ENCODE measurements at regions not wholly inside any gene's neighbourhood (a gene's known extent, or its start where the extent isn't known, plus 50 kb on each side); places are given as distances from the start of the nearest gene placed in this dataset.
"Not testable (repeated sequence)": the region's sequence is repeated elsewhere in the genome, so short reads cannot be mapped to it uniquely, and the experiment has no call there.

DNA sequence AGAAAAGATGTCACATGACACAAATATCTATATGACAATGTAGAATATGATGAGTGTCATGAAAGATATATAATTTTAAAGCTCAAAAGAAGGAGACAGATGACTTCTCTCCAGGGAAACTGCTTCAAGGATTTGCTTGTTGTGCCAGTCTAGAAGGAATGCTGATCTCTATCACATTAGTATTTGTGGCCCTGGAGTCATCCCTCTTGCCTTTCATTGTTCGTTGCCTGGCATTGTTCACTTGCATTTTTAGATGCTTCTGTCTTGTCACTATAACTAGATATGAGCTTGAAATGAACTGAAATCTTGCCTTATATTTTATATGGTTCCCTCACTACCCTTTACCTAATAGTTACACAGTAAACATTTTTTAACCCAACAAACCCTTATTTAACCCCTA is 207.5 kb downstream of the ZNF608 start:
- DNase-seq = no peak

DNA sequence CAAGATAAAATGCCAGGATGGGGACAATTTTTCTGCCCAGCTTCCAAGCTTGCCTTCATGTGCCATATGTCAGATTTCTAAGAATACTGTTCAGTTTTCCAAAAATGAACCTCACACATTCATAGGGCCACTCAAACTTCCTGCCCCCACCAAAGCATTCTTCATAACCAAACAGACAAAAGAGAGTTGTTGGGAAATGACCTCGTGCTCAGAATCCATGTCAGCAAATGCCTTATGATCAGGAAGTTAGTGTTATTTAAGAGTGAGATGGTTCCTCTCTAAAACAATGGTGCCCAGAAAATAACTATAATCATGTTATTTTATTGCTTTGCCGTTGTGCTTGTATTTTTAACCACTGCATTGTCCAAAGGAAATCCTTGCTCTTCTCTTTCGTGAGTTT is 208.2 kb downstream of the ZNF608 start:
- DNase-seq = no peak

DNA sequence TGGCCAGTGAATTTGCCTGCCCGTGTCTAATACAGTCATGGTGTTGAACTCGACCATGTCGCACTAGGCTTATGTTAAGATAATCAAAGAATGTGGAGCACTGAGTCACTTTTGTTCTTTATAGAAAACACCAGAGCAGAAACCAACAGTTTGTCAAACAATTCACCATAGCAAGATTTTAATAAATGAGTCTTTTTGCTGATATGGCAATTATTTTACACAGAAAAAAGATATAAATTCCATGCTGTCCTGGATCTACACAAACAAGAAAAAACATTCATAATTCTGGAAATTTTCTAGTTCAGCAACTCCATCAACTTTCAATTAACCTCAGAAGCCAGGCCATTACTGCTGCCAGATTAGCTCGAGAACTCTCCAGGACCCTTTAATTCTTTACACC is 208.9 kb downstream of the ZNF608 start:
- DNase-seq = no peak

DNA sequence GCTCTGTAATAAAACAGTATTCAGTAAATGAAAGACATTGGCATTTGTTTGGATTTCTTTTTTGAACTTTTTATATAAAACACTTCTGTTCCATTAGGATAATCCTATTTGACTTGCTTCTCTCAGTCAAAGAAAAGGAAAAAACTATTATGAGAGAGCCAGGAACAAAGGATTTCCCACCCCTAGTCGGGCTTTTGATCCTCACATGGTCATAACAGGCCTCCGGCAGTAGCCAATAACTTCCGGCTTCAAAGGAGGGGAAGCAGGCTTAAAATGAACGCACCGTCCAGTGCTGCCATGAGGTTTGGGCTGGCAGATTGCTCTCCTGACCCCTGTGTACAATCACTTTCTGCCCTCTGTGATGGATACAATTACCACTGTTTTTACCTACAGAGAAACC is 209.3 kb downstream of the ZNF608 start:
- no peak for DNase-seq

DNA sequence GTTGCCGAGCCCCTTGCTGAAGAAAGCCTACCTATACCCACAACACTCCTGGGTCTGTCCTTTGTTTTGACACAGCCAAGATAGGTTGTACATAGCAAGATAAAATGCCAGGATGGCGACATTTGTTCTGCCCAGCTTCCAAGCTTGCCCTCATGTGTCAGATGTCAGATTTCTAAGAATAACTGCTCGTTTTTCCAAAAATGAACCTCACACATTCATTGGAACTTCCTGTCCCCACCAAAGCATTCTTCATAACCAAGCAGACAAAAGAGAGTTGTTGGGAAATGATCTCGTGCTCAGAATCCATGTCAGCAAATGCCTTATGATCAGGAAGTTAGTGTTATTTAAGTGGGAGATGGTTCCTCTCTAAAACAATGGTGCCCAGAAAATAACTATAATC is 210.1 kb downstream of the ZNF608 start:
- no peak for DNase-seq

DNA sequence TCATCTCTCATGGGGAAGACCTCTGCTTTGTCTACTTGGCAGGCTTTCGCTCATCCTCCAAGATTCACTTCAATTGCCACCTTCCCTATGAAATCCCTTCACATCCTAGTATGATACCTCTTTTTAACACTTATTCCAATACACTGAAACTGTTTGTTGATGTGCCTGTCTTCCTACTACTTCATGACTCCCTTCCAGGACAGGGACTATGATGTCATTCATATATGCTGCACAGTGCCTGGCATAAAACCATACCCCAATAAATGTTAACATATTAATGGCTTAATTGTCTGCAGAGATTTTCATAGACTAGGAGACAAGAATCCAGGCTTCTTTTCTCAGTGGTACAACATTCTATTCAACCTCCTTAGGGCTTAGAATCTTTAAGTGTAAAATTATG is 215.5 kb downstream of the ZNF608 start:
- DNase-seq = no peak

DNA sequence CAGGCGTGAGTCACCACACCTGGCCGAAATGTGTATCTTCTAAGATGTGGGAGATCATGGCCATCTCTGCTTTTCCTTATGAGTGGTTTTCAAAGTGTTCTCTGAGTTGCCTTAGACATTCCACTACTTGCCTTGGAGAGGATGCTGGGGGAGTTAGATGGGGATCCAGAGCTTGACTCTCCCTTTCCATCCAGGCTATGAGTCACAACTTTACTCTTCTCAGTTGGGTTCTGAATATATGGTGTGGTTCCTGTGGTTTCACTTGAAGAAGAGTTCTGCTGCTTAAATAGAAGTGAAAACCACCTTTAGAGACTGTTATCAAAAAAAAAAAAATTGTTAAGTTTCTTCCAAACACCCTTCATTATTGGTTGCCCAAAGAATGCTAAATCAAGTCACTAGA is 217.6 kb downstream of the ZNF608 start:
- no peak for DNase-seq

DNA sequence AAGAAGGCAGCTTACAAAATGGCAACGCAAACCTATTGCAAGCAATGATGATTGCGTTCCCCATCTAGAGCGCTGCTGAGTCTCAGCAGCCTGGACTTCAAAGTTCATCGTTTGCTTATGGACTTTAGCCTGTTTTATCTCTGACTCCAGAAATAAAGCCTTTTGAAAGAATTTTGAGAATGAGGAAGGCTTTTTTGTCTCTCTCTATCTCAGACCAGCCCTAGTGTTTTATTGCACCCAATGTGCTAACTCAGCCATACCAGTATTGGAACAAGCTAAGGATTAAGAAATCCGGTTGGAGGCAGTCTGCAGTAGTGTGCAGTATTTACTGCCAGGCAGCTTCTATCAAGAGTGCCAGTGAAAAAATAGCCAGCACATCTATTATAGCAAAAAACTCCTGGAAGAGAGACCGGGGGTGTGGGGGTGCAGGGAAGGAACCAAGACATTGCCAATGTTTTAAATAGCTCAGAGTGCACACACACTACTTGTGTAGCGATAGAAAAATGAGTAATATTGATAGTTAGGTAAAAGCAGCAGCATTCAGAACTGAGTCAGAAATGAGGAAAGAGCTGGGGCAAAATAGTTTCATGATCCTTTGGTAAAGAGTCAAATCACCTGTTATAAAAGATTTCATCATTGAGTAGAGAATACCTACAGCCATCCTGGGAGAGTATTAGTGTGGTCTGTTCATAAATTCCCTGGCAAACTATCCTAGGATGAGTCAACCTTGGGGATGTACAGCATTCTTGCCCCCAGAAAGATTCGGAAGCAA is 219.0 kb downstream of the ZNF608 start:
- DNase-seq = no peak

DNA sequence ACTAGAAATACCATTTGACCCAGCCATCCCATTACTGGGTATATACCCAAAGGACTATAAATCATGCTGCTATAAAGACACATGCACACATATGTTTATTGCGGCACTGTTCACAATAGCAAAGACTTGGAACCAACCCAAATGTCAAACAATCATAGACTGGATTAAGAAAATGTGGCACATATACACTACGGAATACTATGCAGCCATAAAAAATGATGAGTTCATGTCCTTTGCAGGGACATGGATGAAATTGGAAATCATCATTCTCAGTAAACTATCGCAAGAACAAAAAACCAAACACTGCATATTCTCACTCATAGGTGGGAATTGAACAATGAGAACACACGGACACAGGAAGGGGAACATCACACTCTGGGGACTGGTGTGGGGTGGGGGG is 220.4 kb downstream of the ZNF608 start:
- DNase-seq = not testable (repeated sequence)

DNA sequence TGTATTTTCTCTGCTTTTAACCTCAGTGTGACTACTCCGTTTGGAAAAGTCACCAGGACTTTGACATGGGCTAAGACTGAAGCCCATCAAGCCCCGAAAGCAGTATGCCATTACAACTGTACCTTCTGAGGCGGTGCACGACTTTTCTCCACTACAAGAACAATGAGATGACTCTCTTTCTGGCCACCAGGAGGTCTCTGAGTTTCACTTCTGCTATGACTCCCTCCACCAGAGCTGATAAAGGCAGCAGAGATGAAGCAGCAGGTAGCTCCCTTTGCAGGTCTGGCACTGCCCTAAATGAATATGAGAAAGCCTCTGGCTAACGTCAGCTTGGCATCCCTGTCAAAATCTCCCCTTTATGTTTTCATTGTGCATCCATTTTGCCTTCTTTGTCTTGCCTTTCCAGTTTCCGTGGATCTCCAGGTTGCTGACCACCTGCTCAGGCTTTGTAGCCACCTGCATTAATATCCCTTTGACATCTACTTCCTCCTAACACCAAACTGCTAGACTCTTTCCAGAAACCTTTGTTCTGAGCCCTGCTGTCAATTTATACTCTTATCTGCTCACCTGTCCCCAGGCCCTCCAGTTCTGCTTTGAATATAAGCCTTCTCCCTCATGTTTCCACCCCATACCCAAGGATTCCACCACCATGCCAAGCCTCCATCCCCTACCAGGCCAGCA is 221.7 kb downstream of the ZNF608 start:
- DNase-seq = no peak

DNA sequence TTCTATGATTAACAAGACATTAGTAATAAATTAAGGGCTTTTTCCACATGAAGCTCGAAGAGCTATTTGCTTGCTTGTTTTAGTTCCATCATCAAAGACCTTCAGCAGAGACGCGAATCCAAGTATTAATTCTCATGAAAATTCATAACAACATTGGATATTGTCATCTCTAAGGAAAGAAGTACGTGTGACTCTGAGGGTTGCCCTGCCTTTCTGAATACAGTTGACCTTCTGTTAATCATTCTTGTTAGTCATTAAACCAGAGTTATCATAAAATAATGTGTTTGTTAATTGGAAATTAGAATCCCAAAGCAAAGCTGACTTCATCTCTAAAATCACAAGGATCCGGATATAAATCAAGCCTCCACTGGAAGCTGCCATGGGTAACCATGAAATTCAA is 222.5 kb downstream of the ZNF608 start:
- no peak for DNase-seq

DNA sequence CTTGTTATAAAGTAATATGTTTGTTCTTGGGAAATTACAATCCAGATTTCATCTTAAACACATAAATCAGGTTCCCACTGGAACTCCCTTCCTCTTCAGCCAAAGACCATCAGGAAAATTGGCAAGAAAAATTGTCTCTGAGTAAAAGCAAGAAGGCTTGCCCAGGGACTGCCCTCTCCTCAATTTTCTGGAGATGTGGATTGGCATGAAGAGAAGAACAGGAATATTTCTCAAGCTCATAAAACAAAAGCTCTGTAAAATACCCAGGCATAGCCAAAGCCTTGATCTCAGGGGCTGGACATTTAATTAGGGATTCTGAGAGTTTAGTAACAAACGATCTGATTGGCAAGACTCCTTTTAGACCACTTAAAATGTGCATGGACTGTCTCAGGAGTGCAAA is 223.4 kb downstream of the ZNF608 start:
- no peak for DNase-seq

DNA sequence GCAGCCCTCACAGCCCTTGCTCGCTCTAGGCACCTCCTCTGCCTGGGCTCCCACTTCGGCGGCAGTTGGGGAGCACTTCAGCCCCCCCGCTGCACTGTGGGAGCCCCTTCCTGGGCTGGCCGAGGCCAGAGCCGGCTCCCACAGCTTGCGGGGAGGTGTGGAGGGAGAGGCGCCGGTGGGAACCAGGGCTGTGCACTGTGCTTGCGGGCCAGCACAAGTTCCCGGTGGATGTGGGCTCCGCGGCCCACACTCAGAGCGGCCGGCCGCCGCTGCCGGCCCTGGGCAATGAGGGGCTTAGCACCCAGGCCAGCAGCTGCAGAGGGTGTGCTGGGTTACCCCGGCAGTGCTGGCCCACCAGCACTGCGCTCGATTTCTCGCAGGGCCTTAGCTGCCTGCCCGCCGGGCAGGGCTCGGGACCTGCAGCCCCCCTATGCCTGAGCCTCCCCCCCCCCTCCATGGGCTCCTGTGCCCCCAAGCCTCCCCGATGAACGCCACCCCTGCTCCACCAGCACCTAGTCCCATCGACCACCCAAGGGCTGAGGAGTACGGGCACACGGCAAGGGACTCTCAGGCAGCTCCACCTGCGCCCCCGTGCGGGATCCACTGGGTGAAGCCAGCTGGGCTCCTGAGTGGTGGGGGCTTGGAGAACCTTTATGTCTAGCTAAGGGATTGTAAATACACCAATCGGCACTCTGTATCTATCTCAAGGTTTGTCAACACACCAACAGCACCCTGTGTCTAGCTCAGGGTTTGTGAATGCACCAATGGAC is 224.8 kb downstream of the ZNF608 start:
- no peak for DNase-seq

DNA sequence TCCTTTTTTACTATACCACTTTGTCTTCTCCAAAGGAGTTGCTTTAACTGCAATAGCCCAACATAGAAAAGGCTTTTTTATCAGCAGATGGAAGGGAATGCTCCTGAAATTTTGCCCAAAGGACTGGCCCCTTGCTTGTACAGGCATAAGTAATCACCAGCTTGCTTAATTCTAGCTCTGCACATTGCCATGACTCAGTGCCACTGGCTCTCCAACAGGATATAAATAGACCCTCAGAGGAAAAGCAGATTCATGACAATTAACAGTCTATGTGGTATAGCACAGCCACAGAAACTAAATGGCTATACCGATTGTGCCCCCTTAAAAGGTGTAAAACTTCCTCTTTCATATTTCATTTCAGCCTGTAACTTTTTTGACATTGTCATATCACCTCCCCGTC is 227.0 kb downstream of the ZNF608 start:
- no peak for DNase-seq

DNA sequence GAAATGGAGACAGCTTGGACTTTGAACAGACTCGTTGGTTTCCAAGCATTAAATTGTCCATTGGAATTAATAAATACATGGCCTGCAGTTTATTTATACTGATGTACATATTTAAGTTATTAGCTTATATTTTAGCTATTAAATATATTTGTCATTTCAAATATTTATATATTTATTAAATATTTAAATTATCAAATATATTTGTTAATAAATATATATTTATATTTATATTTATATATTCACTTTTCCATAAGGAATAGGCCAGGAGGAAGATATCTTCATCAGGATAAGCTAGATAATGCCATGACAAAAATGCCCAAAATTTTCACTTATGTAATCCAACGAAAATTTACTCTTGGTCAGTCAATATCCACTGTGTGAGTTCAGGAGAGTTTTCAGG is 229.9 kb downstream of the ZNF608 start:
- DNase-seq = no peak

DNA sequence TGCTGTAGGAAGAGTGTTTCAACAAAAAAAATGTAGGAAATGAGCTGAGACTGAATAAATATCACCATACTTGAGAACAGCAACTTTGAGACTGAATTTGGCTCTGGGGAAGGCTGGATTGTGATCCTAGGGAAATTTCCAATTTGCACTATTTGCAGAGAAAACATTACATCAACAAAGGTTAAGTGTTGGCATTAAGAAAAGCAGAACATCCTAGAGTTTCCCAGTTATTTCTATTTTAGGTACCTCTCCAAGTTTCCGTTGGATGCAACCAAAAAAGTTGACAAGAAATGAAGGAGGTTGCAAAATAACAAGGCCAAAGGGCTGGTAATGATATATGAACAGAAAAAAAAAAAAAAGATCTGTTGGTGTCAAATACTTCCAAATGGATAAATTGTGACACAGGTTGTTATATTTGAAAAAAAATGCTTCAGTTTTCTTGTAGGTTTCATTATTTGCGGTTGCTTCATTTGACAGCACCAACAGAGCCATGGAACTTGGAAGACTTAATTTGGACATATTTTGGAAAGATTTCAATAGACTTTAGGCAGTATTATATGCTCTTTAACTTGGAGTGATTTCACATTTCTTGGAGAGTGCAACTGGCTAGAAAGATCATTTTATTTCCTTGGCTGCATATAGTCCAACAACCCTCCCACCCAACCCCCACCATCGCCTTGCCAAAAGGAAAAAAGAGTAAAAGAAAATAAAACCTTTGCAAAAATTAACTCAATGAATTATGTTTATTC is 230.8 kb downstream of the ZNF608 start:
- DNase-seq = no peak

DNA sequence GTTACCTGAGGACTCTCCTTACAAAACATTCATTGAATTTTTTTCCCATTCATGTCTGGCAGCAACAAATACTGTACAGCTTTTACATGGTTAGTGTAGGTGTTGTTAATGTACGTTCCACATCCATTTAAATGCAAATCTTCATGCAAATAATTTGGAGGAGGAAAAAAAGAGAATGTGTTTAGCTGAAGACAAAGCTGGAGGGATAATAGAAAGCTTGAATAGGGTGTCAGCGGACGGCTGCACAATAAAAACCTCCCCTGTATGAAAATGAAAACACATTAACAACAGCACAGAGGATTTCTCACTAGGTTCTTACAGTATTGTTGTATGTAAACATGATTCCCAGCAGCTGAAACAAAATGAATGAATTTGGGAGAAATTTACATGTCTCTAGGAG is 231.5 kb downstream of the ZNF608 start:
- DNase-seq = no peak

DNA sequence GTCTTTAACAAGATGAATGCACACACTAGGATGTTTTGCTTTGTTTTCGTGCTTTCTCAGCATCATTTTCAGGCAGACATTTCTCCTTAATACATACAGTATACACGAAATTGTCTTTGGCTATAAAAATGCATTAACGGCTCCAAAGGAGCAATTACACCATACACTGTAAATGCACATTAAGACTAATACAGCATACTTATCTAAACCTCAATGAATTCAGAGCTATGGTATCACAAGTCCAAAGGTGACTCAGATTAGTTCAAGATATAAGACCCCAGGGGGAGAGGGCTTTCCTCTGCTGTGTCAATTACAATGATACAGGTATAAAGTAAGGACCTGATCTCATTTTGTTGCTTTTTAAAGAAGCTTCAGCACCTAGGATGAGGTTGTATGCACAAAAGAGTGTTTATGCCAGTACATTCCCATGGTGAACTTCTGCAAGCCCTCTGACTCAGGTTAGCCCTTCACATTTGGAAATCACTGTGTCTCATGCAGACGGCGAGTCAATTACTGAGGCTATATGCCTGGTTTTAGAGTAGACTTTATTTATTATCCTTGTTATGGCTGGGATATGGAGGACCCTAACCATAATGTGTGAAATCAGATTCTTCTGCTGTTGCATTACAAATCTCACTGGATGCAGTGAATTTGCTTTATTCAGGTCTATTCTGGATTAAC is 233.3 kb downstream of the ZNF608 start:
- DNase-seq = no peak

DNA sequence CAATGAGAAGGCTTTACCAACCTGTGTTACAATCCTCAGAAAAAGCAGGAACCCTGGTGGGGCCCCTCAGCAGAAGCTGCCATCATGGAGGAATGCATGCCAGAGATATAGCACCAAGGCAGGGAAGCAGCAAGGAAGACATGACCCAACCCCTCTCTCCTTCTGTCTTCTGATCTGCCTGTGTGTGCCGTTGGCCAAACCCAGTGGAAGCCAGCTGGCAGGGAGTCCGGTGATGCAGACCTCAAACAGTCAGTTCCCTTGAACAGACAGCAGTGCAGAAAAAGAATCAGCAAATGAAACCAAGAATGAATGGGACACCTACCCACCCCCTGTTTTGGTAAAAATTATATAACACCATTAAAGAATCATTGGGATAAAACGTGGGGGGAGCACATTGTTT is 234.2 kb downstream of the ZNF608 start:
- no peak for DNase-seq

DNA sequence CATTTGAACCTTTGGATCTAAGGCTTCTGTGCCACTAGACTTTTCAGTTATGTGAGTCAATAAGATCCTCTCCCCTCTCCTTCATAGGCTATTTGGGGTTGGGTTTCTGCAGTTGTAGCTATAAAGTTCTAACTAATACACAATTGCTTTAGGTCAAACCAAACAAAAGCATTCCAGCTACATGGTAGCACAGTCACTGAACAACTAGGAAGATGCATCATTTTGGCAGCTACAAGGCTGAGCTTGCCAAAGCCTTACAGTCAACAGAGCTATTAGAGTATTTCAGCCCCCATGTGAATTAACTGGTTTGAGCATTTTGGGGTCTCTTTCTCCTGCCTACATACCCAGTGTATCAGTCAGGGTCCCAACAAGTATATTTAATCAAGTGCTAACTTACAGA is 234.6 kb downstream of the ZNF608 start:
- DNase-seq = no peak

DNA sequence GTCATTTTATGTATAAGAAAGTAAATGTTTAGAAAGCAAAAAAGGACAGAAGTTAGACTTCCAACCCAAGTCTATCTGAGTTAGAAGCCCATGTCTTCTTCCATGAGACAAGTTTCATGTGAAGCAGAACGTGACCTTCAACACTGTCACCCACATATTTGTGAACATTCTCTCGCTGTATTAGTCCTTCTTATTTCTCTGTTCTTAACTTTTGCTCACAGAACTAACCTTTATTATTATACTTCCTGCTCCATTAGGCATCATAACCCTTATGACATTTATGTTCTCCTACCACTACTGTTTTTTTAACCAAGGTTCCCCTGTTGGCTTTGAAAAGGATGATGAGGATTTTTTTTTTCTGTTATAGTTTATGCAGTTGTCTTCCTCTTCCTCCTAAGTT is 238.8 kb downstream of the ZNF608 start:
- DNase-seq = no peak

DNA sequence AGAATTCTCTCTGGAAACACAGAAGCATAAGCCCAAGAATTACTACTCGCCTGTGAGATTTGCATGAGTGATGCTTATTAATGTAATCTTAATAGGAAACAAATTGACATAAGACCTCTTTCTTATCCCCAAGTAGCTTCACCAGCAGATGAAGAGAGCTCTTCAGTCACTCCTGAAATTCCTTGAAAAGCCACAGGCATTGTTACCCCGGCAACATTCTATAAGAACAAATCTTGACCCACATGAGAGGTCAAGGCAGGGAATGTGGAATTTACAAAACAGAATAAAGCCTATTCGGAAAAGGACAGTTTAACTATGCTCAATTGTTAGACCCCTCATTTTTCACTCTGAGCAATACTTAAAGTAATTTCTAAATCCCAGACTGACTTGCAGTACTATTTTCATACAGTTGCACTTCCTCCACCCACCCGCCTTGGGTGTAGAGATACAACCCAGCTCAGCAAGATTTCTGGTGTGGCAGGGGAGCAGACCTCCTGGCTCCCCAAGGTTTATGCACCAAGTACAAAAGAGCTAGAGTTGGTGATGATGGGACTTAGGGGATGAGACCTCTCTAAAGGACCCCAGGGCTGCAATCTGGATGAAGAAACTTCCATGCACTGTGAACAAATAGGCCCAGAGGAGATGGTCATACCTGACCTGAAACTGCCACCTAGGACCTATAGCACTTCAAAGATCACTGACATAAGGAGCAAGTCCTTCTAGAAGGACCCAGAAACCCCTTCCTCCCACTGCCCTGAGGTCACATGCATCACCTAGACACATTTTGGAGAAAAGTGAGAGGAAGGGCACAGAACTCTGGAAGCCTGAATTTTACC is 242.1 kb downstream of the ZNF608 start:
- no peak for DNase-seq

All from stimulated activated CD8-positive, alpha-beta memory T cell treated with anti-CD3 and anti-CD28 coated beads, Interleukin-4, amount 100 ng/mL, for 48 hours (primary cell).